Suppressor macrophage (primary cell): ENCODE measurements at regions not wholly inside any gene's neighbourhood (a gene's known extent, or its start where the extent isn't known, plus 50 kb on each side); places are given as distances from the start of the nearest gene placed in this dataset.

Experiments used
- DNase-seq, 4 experiments: peaks; one replicate each; pipeline ENCODE4 v3.0.0-alpha.2; 2020 to 2022

GRCh38 chr14:60349663-60350365 is 100.8 kb downstream of the PPM1A start:
- DNase-seq, result peak; percentile 44 to 66 (median 53)

- DNase-seq, result no peak
Measured at GRCh38 chr14:60350366-60350720, 101.3 kb downstream of the PPM1A start.

GRCh38 chr14:60353420-60353819 is 104.4 kb downstream of the PPM1A start:
- no peak for DNase-seq

GRCh38 chr14:60355768-60356167 is 106.7 kb downstream of the PPM1A start:
- no peak for DNase-seq

- DNase-seq, result no peak
Measured at GRCh38 chr14:60356386-60356785, 107.4 kb downstream of the PPM1A start.

- DNase-seq, result no peak
Measured at GRCh38 chr14:60356906-60357550, 108.0 kb downstream of the PPM1A start.

- no peak for DNase-seq
Measured at GRCh38 chr14:60357551-60358149, 108.6 kb downstream of the PPM1A start.

GRCh38 chr14:60363275-60363674 is 114.3 kb downstream of the PPM1A start:
- DNase-seq, result no peak

GRCh38 chr14:60363687-60364086 is 114.7 kb downstream of the PPM1A start:
- no peak for DNase-seq

GRCh38 chr14:60381909-60382308 is 104.0 kb downstream of the C14orf39 start:
- DNase-seq, result no peak
